HL-60/S4 (cell line): ENCODE measurements at regions not wholly inside any gene's neighbourhood (a gene's known extent, or its start where the extent isn't known, plus 50 kb on each side); places are given as distances from the start of the nearest gene placed in this dataset.

Experiments used
- in situ Hi-C: fragments of 300-500 bp; cut with MboI; formaldehyde crosslinking; loops from 2 replicates; pipeline ENCODE4 v1.14.3; 2022; ENCODE audit warnings: low sequenced_read_pairs

DNA sequence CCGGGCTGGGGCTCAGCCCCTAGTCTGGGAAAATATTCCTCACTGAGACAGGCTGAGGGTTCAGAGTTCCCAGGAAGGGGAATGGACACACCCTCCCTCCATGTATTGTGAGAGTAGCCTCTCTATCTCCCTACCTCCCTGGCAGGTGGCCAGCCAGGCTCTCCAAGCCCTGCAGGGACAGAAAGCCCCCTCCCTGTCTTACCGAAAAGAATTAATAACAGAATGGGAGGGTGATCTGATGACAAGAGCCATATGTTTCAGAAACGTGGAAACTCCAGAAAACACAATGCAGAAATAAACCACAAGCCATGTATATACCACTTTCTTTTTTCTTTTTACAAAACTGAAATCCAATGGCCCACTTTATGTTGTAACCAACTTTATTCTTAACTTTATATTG is 140.0 kb downstream of the CHST1 start:
- in situ Hi-C loops: no loop called here

GRCh38 chr11:45523760-45524159 is 141.7 kb downstream of the CHST1 start:
- in situ Hi-C loops: no loop called here

GRCh38 chr11:45518833-45519535 is 146.4 kb downstream of the CHST1 start:
- in situ Hi-C loops: no loop called here

DNA sequence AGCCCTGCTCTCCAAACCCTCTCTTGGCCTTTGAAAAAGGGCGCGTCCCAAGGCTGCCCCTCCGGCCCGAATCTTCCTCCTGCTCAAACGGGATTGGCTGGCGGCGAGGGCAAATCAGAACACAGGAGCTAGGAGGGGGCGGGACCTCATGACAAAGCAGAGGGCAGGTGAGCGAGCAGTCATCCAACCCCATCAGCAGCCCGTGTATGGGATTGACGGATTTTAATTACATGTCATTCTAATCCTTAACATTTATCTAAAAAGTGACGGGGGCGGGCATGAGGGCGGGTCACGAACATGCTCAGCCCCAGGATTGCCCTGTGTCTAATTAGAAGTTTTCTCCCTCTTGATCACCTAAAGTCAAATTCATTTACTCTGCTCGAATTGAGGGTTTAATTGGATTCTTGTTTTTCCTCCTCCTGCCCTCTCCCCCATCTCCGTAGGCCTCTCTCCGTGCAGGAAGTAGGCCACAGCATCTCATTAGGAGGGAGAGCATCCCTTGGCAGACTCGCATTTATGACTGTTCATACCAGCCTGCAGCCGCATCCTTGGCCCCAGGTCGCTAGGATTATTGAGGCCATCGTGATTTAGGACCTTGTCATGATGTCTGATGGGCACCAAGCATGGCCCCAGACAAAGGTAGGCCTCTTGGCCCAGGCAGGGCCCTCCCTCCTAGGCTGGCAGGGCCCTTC is 147.1 kb downstream of the CHST1 start:
- in situ Hi-C loops: no loop called here

DNA sequence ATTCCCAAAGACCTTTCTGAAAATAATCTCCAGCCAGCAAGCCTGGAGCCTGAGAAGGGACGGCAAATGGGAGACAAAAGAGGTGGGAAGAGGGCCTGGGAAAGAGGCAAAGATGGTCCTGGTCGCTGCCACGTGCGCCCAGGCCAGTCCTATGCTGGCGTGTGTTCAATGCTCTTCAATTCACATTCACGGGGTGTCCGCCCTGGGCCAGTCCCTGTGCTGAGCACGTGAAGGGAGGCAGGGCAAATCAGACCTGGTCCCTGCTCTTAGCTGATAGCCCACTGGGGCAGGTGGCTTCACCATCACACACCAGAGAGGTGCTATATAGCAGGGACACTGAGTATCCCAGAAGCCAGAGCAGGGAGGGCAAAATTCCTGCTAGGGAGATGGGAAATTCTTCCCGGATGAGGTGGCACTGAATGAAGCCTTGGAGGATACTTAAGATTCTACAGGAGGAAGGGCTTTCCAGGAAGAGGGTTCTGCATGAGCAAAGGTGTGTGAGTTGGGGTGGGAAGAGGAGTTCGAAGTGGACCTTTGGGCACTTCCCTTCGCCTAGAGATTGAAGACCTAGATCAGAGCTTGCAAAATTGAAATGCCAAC is 148.2 kb downstream of the CHST1 start:
- in situ Hi-C loops: no loop called here

DNA sequence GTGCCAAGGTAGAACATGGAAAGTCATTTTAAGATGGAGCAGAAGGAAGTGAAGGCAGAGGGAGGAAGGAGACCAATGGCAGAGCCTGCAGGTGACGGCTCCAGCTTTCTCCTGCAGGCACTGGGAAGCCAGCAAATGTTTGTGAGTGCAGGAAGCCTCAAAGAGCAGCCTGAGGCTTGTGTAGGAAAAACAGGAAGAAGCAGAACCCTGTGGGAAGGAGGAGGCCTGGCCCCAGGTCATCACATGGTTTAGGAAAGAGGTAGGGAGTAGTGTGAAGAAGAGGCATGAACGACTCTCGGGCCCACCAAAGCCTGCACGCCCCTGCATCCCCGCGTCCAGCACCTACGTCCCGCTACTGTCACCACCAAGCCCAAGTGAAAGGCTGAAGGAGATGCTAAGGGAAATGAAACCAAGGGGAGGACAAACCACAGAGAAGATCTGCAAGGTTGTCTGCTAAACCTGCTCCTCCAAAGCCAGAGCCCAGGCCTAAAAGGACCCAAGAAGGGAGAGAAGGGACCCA is 151.5 kb downstream of the CHST1 start:
- in situ Hi-C loops: no loop called here

- in situ Hi-C loops: no loop called here
Observed at GRCh38 chr11:45512471-45513148, 152.8 kb downstream of the CHST1 start.

- in situ Hi-C loops: no loop called here
Observed at GRCh38 chr11:45511566-45511965, 153.9 kb downstream of the CHST1 start.

GRCh38 chr11:45507916-45508315 is 157.5 kb downstream of the CHST1 start:
- in situ Hi-C loops: no loop called here

GRCh38 chr11:45503311-45503710 is 162.1 kb downstream of the CHST1 start:
- in situ Hi-C loops: no loop called here

DNA sequence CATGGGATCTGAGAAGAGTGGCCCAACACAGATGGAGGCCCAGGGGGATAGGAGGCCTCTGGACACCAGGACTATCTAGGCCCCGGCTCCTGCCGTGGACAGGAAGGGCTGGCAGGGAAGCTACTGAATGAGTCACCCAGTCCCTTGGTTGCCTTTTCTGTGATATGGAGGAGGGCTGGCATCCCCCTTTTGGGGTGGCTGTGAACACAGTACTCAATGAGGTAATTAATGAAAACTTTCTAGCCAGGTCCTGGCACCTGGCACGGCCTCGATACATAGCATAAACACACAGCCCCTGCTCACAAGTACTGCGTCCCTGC is 163.2 kb downstream of the CHST1 start:
- in situ Hi-C loops: no loop called here

GRCh38 chr11:45501392-45502225 is 163.8 kb downstream of the CHST1 start:
- in situ Hi-C loops: no loop called here

DNA sequence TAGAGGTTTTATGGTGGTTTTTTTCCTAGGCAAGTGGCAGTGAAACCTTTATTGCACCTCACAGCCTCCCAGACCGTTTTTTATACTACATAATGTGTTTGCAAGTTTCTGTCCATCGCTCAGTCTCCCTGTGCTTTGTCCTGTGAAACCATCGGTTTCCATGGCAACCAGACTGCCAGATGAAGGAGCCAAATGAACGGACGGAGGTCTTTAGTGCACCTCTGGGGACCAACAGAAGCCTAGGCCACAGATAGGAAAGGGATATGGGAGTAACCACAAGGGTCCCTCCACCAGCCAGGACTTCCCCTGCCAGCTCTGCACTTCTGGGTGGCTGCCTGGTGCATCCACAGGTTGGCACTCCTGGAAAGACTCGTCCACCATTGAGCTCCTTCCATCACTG is 165.0 kb downstream of the CHST1 start:
- in situ Hi-C loops: no loop called here

GRCh38 chr11:45494738-45495137 is 170.7 kb downstream of the CHST1 start:
- in situ Hi-C loops: no loop called here

- in situ Hi-C loops: no loop called here
Observed at GRCh38 chr11:45489281-45489905, 176.0 kb downstream of the CHST1 start.

- in situ Hi-C loops: no loop called here
Observed at GRCh38 chr11:45486461-45486860, 179.0 kb downstream of the CHST1 start.

DNA sequence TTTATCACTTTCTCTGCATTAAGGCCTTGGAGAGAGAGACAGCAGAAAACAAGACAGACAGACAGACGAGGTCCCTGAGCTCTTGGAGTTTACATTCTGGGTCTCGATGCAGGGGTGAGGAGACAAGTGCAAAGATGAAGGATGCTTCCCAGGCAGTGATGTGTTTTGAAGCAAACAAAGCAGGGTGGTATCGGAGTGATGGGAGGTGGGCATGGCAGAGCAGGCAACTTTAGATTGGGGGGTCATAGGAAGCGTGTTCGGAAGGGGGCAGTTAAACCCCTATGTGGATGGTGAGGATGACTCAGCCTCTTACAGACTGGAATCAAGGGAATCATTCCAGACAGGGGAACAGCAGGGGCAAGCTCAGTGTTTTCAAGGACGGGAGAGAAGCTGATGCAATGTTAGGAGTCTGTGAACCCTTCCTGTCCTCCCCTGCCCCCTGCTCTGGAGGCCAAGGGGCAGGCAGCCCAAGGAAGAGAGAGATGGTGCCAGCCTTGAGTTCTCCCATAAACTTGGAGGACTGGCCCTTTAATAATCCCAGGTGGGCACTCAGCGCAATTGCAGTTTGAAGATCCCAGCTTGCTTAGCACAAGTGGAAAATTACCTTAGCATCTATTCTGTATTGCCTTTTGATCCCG is 180.2 kb downstream of the CHST1 start:
- in situ Hi-C loops: no loop called here

GRCh38 chr11:45484326-45484883 is 181.0 kb downstream of the CHST1 start:
- in situ Hi-C loops: no loop called here

DNA sequence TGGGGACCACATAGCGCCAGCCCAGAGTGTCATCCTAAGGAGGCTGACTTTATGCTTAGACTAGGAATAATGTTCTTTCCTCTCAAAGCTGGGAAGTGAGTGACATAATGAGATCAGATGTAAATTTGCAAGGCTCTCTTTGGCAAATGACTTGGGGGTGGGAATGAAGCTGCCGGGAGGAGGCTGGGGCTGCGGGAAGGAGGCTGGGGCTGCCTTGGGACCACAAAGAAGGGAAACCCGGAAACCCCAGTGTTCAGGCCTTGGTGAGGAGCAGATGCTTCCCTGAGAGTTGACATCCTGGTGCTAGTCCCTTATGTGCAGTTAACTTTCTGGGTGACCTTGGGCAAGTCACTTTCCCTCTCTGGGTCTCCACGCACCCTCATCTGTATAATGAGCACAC is 182.0 kb downstream of the CHST1 start:
- in situ Hi-C loops: no loop called here

- in situ Hi-C loops: no loop called here
Observed at GRCh38 chr11:45482331-45482730, 183.1 kb downstream of the CHST1 start.
